GM18858 (cell line): ENCODE measurements at regions not wholly inside any gene's neighbourhood (a gene's known extent, or its start where the extent isn't known, plus 50 kb on each side); places are given as distances from the start of the nearest gene placed in this dataset.
"Not testable (repeated sequence)": the region's sequence is repeated elsewhere in the genome, so short reads cannot be mapped to it uniquely, and the experiment has no call there.

Experiments used
- ATAC-seq: cut with Tn5 transposase; IDR thresholded peaks from one replicate; pipeline ENCODE4 v1.9.1; 2021; ENCODE audit not compliant: unreplicated experiment

DNA sequence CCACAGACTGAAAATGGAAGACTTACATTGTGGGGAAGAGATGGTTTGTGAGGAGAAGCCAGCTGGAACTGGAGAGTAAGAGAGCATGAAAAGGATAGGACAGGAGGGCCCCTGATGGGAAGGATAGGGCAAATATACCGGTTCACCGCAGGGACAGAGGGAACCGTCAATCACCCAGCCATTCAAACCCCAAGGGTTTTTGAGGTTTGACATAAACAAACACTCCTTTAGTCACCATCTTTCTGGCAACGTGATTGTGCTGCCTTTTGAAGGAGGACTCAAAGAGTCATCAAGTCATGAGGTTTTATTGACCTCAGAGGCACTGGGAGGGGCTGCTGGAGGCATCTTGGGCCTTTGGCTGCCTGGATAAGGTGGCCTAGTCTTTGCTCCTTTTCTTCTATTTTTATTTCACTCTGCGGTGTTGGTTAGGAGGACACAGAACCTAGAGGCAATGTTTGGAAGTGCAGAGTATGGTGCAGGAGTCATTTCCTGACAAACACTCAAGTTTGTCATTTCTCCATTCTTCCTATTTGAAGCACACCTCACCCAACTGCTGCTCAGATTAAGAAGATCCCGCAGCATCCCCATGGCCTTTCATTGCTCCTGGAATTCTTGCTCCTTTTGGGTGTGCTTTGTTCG is 487.3 kb upstream of the SPRED2 start:
- no peak for ATAC-seq

DNA sequence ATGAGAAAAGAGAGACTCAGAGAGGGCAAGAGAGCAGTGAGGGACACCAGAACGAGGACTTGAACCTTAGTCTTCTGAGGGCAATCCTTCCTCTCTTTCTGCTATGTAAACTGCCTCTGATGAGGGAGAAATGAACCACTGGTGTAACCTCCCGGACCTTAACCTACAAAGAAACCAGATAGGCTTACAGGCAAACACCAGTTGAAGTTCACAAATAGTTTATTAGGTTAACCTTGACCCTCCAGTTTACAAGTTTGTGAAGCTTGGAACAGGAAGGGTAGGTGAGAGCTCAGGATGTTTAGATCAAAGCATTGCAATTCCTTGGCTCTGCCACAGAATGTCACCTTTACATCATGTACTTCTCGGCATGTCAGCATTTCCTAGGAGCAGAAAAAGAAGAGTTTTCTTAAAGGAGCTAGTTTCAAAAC is 486.4 kb upstream of the SPRED2 start:
- no peak for ATAC-seq

GRCh38 chr2:65917986-65918385 is 485.6 kb upstream of the SPRED2 start:
- ATAC-seq: no peak

- ATAC-seq: no peak
These were observed 484.4 kb upstream of the SPRED2 start for GRCh38 chr2:65916785-65917295.

DNA sequence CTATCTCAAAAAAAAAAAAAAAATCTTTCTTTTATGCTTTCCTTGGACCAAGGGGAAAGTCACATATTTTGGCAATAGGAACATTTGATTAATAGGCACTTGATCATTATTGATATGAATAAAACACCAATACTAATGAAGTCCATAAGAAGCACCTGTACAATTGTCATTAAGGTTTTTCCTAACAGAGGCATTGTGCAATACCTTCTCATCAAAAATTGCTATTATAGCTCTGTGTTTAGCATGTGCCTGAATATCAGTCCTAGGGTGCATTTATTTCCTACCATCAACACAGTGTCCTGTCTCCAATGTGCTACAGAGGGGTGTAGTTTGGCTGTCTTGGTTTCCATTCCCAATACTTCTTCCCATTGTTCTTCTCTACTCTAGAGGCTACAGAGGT is 483.8 kb upstream of the SPRED2 start:
- no peak for ATAC-seq

- ATAC-seq: no peak
These were observed 482.9 kb upstream of the SPRED2 start for GRCh38 chr2:65915273-65915672.

DNA sequence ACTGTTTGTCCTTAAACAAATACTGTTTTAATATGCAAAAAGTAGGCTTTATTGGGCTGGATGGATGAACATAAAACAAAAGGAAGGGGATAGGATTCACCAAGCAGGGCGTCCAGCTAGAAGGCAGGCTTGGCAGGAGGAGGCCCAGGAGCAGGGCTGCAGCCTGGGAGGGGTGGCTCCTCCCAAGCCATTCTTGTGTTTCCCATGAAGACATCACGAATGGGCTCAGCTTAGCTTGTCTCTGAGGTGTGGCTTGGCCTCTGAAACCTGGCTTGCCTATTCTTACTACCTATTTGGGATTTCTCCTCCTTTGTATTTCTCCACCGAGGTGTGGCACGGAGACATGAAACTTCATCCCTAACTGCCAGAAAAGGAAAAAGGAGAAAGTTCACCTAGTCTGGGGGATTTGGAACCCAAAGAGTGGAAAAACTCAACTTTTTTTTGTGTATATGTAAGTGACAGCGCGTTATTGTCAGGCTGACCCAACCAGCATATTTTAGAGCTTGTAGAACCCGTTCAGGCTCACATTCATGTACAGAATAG is 481.9 kb upstream of the SPRED2 start:
- no peak for ATAC-seq

DNA sequence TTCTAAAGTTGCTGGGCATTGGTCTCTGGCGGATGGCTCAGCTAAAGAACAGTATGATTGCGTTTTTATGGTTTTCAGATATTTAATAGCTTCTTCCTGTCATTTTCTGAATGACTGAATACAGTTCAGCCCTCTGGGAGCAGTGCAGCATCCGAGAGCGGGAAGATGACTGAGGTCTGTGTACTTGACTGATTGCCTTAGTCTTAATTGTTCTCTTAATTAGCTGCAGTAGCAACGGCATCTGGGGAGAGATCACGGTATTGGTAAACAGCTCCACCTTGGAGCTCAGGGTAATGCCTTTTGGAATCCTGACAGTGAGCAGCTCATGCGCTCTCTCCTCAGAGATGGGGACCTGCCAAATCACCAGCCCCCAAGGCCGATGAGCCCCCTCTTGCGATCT is 481.4 kb upstream of the SPRED2 start:
- ATAC-seq: no peak

GRCh38 chr2:65901756-65902155 is 469.4 kb upstream of the SPRED2 start:
- ATAC-seq: no peak

DNA sequence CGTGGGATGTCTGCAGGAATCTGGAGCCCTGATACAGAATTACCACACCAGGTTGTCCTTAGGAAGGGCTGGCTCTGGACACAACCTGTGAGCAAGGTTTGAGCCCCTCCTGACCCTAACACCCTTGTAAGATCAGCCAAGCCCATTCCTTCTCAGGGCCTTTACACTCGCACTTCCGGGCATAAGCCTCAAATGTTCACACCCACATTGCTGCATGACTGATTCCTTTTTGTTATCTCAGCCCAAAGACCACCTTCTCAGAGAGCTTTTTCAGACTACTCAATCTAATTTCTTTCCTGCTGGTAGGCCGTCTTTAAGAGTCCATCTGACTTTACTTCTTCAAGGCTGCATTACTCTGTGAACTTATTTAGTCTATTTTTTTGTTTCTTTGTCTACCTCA is 464.0 kb upstream of the SPRED2 start:
- ATAC-seq: no peak

- ATAC-seq: not testable (repeated sequence)
These were observed 457.7 kb upstream of the SPRED2 start for GRCh38 chr2:65890131-65890530.

- ATAC-seq: no peak
These were observed 452.9 kb upstream of the SPRED2 start for GRCh38 chr2:65885266-65885665.

GRCh38 chr2:65881592-65881991 is 449.2 kb upstream of the SPRED2 start:
- no peak for ATAC-seq

DNA sequence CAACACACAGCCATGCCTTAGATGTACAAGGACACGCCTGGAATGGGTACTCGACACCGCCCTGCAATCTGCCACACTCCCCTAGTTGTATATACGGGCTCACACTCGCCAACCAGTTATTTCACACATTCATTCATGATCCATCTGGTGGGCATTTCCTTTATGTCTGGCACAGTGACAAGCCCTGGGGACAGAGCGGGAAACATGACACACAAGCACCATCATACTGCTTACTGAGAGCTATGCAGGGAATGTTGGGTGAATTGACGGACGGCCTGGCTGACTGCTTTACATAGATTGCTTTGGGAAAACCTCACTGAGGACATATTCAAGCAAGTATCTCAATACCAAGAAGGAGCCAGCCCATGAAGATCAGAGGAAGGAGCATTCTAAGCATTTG is 448.0 kb upstream of the SPRED2 start:
- no peak for ATAC-seq

- no peak for ATAC-seq
These were observed 445.6 kb upstream of the SPRED2 start for GRCh38 chr2:65878011-65878340.

- ATAC-seq: no peak
These were observed 445.1 kb upstream of the SPRED2 start for GRCh38 chr2:65877331-65878010.

DNA sequence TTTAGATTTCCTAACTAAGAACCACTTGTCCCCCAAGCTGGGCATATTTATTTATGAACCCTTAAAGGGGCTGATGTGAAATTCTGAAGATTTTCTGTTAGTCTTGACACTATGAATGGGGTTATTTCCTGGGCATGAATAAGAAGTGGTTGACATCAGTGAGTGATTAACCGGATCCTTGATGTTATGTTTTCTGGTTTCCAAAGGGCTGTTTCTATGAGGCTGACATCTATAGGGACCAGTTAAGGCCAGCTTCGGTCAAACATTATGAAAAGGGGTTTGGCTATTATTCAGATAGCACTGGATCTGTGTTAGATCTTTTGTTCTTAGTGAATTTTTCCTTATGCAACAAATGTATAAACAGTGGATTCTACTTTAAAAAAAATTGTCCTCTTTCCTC is 443.7 kb upstream of the SPRED2 start:
- ATAC-seq: no peak

DNA sequence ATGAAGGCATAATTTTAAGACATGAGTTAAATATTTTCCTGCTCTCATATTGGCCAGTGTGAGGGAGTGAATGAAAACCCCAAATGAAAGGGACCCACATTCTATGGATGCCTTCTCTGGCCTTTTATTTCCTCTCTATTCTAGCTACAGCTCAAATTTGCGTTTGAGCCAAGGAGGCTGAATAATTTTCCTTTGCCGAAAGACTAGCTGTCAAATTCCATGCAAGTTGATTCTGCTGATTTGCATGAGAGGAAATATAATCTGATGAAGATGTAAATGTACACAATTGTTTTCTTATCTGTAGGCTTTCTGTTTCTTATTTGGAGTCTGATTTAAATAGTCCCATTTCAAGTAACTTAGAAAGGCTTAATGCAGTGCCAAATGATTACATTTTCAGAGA is 438.4 kb upstream of the SPRED2 start:
- no peak for ATAC-seq

GRCh38 chr2:65869296-65869695 is 436.9 kb upstream of the SPRED2 start:
- ATAC-seq: no peak

DNA sequence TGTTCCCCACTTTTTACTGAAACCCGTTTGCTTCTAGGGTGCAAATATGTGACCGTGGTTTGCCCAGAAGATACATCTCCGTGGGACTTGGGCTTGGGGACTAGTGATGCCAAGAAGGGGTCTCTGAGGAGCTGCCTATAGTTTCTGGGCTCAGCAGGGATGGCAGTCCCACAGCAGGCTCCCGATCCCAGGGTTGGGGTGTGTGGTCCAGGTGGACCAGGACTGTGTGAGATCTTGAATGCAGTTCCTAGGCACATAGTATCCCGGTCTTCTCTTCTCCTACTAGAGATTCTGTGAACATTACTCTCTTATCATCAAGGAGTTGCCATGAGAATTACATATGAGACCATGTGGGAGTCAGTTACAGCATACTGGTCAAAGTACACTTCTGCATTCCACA is 435.8 kb upstream of the SPRED2 start:
- ATAC-seq: no peak

DNA sequence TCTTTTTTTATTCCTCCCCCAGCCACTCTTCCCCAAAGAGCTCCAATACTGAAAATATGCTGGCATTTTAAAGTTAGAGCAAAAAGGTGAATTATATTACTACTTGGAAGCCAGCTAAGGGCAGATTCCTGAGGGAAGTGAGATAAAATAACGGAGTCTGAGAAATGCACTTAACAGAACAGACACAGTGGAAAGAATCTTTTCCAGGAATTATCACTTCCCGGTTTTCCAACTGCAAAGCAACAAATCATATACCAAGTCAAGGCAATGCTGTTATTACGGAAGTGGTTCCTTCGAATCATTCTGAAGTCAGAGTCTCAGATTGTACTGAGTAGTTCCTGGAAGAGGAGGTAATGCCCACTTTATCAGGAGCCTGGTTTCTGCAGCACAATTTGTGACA is 435.0 kb upstream of the SPRED2 start:
- ATAC-seq: no peak

DNA sequence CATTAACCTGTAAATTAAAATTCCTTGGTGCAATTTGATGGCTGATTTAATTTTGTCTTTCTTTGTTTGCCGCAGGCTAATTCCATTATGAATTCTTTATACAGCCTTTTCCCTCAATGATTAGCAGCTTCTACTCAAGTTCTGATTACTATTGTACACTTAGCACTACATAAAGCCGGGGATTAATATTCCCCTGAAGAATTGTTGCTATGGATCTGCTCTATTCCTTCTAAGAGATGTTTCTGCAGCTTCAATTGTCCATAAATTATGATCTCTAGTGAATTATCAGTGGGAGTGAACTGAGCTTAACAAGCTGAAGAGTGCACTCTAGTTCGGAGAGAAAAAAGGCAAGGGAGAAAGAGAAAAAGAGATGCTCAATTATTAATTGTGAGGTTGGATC is 433.7 kb upstream of the SPRED2 start:
- ATAC-seq: no peak

DNA sequence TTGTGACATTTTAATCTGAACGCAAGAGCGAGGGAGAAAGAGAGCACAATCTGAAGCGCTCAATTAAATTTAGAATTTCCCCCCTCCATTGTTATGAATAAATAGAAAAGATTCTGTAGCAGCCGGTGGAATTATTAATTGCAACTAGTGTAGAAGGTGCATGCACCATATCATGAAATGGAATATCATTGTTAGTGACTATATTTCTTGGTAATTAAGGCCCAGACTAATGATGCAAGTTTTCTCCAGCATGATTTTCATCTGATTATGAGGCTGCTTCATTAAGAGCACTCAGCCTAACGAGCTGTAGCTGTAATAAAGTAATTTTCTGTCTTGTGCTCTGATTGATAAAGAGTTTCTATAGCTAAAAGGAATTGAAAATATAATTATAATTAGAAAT is 432.2 kb upstream of the SPRED2 start:
- ATAC-seq: no peak
